ENCODE measurements at regions not wholly inside any gene's neighbourhood (a gene's known extent, or its start where the extent isn't known, plus 50 kb on each side); places are given as distances from the start of the nearest gene placed in this dataset.

DNA sequence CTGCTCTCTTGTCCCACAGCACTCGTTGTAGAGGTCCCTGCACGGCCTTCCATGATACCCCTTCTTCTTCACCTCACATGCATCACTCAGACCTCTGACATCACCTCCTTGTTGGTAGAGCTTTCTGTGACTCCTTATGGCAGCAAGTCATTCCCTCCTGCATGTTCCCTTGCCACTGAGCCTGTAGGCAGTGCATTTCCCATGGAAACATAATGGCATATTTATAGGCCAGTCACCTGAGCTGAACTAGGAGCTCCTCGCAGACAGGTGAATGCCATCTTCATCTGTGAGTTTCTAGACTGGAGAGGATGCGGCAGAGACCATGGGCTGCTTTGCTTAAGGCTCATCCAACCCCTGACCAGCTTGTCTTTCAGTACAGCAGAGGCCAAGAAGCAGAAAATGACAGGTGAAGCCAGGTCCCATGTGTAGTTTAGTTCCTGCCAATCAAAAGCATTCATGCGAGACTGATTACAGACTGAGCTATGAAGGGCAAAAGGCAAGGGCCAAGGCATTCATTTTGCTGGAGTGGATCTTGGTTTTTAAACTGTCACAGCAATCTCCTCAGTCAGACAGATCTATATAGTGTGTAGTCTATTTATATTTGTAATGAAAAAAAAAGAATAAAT, 59.4 kb upstream of the NEDD4L start:
- Histone ChIP-seq H3K79me2 (ENCODE audit: insufficient read depth, low read length) (no peaks in the 10 kb centered on the region), H4K20me1 (ENCODE audit: insufficient read depth, low read length) (no peaks in the 10 kb centered on the region), H3K4me3 (replicated peaks in 1 of 3; ENCODE audit: low read depth in 2 of 3, low read length in 3 of 3) (no peak overlapping the region), H3K4me2 (replicated peaks; ENCODE audit: extremely low read depth, low read length, poor library complexity, severe bottlenecking) (no peak overlapping the region), H3K9ac (ENCODE audit: insufficient read depth, low read length, poor library complexity, severe bottlenecking) (no peak overlapping the region), H3K9me3 (replicated peaks in 1 of 2; ENCODE audit: control insufficient read depth in 1 of 2, insufficient read depth in 1 of 2, low read length in 2 of 2) (no peaks in the 10 kb centered on the region), H3K27me3 (ENCODE audit: control insufficient read depth in 2 of 2, insufficient read depth in 2 of 2, low read length in 2 of 2) (no peaks in the 10 kb centered on the region), H3K27ac (ENCODE audit: low read depth in 1 of 2, low read length in 2 of 2) (no peak overlapping the region), H3K36me3 (replicated peaks in 1 of 2; ENCODE audit: control insufficient read depth in 1 of 2, insufficient read depth in 2 of 2, low read length in 2 of 2) (no peaks in the 10 kb centered on the region), H3K4me1 (ENCODE audit: control insufficient read depth in 1 of 2, insufficient read depth in 2 of 2, low read length in 2 of 2) (no peaks in the 10 kb centered on the region), H2AFZ (ENCODE audit: insufficient read depth, low read depth, low read length, poor library complexity, severe bottlenecking) (no peak overlapping the region)
- H3K4me3 Mint-ChIP-seq = no peak overlapping the region
- no peak overlapping the region for H3K27ac Mint-ChIP-seq
- H3K36me3 Mint-ChIP-seq = no peaks in the 10 kb centered on the region
- peaks cover 1 to 6% (median 2%) of the 10 kb centered on the region in 3 donors for H3K27me3 Mint-ChIP-seq (ENCODE audit: low read depth in 3 of 3)
- no peaks in the 10 kb centered on the region for H3K4me1 Mint-ChIP-seq
- TF ChIP-seq, protein P1, sequence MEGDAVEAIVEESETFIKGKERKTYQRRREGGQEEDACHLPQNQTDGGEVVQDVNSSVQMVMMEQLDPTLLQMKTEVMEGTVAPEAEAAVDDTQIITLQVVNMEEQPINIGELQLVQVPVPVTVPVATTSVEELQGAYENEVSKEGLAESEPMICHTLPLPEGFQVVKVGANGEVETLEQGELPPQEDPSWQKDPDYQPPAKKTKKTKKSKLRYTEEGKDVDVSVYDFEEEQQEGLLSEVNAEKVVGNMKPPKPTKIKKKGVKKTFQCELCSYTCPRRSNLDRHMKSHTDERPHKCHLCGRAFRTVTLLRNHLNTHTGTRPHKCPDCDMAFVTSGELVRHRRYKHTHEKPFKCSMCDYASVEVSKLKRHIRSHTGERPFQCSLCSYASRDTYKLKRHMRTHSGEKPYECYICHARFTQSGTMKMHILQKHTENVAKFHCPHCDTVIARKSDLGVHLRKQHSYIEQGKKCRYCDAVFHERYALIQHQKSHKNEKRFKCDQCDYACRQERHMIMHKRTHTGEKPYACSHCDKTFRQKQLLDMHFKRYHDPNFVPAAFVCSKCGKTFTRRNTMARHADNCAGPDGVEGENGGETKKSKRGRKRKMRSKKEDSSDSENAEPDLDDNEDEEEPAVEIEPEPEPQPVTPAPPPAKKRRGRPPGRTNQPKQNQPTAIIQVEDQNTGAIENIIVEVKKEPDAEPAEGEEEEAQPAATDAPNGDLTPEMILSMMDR (IDR thresholded peaks at IDR 0.05) = no peak
- intact Hi-C loops (cut with micrococcal nuclease) = no loop called here
- peaks cover 0 to 9% (median 2%) of the 10 kb centered on the region in 7 donors for H3K9me3 Mint-ChIP-seq
- 92% methylated on average over 4 of the region's 5 CpGs for WGBS (ENCODE audit: insufficient coverage)
- no peak for DNase-seq

GRCh38 chr18:57983965-57984364, 60.1 kb upstream of the NEDD4L start:
- no peak overlapping the region for H3K4me3 ChIP-seq (replicated peaks in 1 of 3; ENCODE audit: low read depth in 2 of 3, low read length in 3 of 3)
- H3K36me3 ChIP-seq (replicated peaks in 1 of 2; ENCODE audit: control insufficient read depth in 1 of 2, insufficient read depth in 2 of 2, low read length in 2 of 2) = no peaks in the 10 kb centered on the region
- peaks cover 1 to 6% (median 2%) of the 10 kb centered on the region in 3 donors for H3K27me3 Mint-ChIP-seq (ENCODE audit: low read depth in 3 of 3)
- DNase-seq = no peak
- H3K27me3 ChIP-seq (ENCODE audit: control insufficient read depth in 2 of 2, insufficient read depth in 2 of 2, low read length in 2 of 2) = no peaks in the 10 kb centered on the region
- H2AFZ ChIP-seq (ENCODE audit: insufficient read depth, low read depth, low read length, poor library complexity, severe bottlenecking) = no peak overlapping the region
- H4K20me1 ChIP-seq (ENCODE audit: insufficient read depth, low read length) = no peaks in the 10 kb centered on the region
- WGBS (ENCODE audit: insufficient coverage) = 100% methylated on average over 2 of the region's 3 CpGs
- no peaks in the 10 kb centered on the region for H3K79me2 ChIP-seq (ENCODE audit: insufficient read depth, low read length)
- no peak overlapping the region for H3K27ac ChIP-seq (ENCODE audit: low read depth in 1 of 2, low read length in 2 of 2)
- H3K9me3 Mint-ChIP-seq = peaks cover 0 to 9% (median 2%) of the 10 kb centered on the region in 7 donors
- TF ChIP-seq, protein P1 (IDR thresholded peaks at IDR 0.05) = no peak
- no peak overlapping the region for H3K9ac ChIP-seq (ENCODE audit: insufficient read depth, low read length, poor library complexity, severe bottlenecking)
- no peaks in the 10 kb centered on the region for H3K9me3 ChIP-seq (replicated peaks in 1 of 2; ENCODE audit: control insufficient read depth in 1 of 2, insufficient read depth in 1 of 2, low read length in 2 of 2)
- H3K27ac Mint-ChIP-seq = no peak overlapping the region
- H3K4me3 Mint-ChIP-seq = no peak overlapping the region
- H3K36me3 Mint-ChIP-seq = no peaks in the 10 kb centered on the region
- H3K4me1 Mint-ChIP-seq = no peaks in the 10 kb centered on the region
- intact Hi-C loops (cut with micrococcal nuclease) = no loop called here
- no peak overlapping the region for H3K4me2 ChIP-seq (replicated peaks; ENCODE audit: extremely low read depth, low read length, poor library complexity, severe bottlenecking)
- no peaks in the 10 kb centered on the region for H3K4me1 ChIP-seq (ENCODE audit: control insufficient read depth in 1 of 2, insufficient read depth in 2 of 2, low read length in 2 of 2)
